ENCODE measurements at regions not wholly inside any gene's neighbourhood (a gene's known extent, or its start where the extent isn't known, plus 50 kb on each side); places are given as distances from the start of the nearest gene placed in this dataset.

- ChIA-PET CTCF (ENCODE audit: low intra/inter-chr PET ratio) (no interaction called here), POLR2A (no interaction called here)
- Histone ChIP-seq H3K9ac (ENCODE audit: insufficient read depth in 1 of 2, low read depth in 2 of 2, low read length in 2 of 2) (no peak overlapping the region), H3K4me2 (ENCODE audit: insufficient read depth, low read length) (no peak overlapping the region), H3K27me3 (ENCODE audit: control insufficient read depth in 2 of 2, insufficient read depth in 2 of 2, low read length in 2 of 2) (no peaks in the 10 kb centered on the region), H3K4me3 (no peak overlapping the region), H3K27ac (ENCODE audit: extremely low read depth, low read depth, low read length) (no peak overlapping the region), H3K79me2 (ENCODE audit: control insufficient read depth, insufficient read depth, low read length) (no peaks in the 10 kb centered on the region), H3K4me1 (replicated peaks in 1 of 2; ENCODE audit: control insufficient read depth in 2 of 2, insufficient read depth in 2 of 2, low read length in 2 of 2) (no peaks in the 10 kb centered on the region), H3K9me3 (replicated peaks; ENCODE audit: control insufficient read depth, insufficient read depth, low read depth, low read length) (no peaks in the 10 kb centered on the region), H4K20me1 (replicated peaks; ENCODE audit: control insufficient read depth, insufficient read depth, low read length) (no peaks in the 10 kb centered on the region), H2AFZ (ENCODE audit: low read depth, low read length) (no peak overlapping the region), H3K9me1 (ENCODE audit: control insufficient read depth, insufficient read depth, low read length) (no peaks in the 10 kb centered on the region), H3K36me3 (ENCODE audit: control insufficient read depth, insufficient read depth, low read length) (no peaks in the 10 kb centered on the region)
- ATAC-seq (no peak), DNase-seq (ENCODE audit: extremely low read depth in 1 of 4, low spot score in 3 of 4) (no peak), FAIRE-seq (no peak)
- intact Hi-C loops (cut with micrococcal nuclease) (no loop called here), in situ Hi-C loops (cut with MboI) (no loop called here)
- TF ChIP-seq MTA1 (IDR thresholded peaks at IDR 0.05; ENCODE audit: borderline replicate concordance) (no peak), TARDBP (IDR thresholded peaks at IDR 0.05) (no peak), KDM5B (IDR thresholded peaks at IDR 0.05; ENCODE audit: insufficient replicate concordance, low read depth, low read length) (no peak), GATAD2A (IDR thresholded peaks at IDR 0.05) (no peak), HDAC6 (IDR thresholded peaks at IDR 0.05; ENCODE audit: low read depth, low read length) (no peak), HNRNPLL (IDR thresholded peaks at IDR 0.05; ENCODE audit: low read depth, low read length, poor library complexity, severe bottlenecking) (no peak)
- TF ChIP-seq, protein P1, sequence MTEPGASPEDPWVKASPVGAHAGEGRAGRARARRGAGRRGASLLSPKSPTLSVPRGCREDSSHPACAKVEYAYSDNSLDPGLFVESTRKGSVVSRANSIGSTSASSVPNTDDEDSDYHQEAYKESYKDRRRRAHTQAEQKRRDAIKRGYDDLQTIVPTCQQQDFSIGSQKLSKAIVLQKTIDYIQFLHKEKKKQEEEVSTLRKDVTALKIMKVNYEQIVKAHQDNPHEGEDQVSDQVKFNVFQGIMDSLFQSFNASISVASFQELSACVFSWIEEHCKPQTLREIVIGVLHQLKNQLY (CRISPR knock-in tag; conservative IDR thresholded peaks at IDR 0.05): no peak
- BruUV-seq (replicated peaks): no TSS peak
Measured at GRCh38 chr2:83689402-83689801, 769.7 kb downstream of the SUCLG1 start.

DNA sequence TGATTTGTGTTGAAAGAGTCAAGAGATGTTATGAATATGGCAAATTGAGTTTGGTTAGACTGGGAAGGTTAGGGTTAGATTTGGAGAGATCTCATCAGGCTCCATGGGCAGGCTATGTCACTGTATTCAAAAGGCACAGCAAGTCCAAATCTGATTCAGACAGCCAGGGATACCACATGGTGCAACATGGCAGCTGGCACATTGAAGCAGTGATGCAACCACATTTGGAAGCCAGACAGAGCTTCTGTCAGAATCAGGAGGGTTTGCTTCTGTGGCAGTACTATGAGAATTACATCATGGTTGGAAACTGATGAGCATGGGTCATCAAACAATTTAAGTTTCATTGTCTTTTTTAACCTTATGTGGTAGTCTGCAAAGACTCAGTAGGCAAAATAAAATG, 772.2 kb downstream of the SUCLG1 start:
- Histone ChIP-seq H3K4me3 (no peak overlapping the region), H3K36me3 (ENCODE audit: control insufficient read depth, insufficient read depth, low read length) (no peaks in the 10 kb centered on the region), H3K9ac (ENCODE audit: insufficient read depth in 1 of 2, low read depth in 2 of 2, low read length in 2 of 2) (no peak overlapping the region), H3K27me3 (ENCODE audit: control insufficient read depth in 2 of 2, insufficient read depth in 2 of 2, low read length in 2 of 2) (no peaks in the 10 kb centered on the region), H3K27ac (ENCODE audit: extremely low read depth, low read depth, low read length) (no peak overlapping the region), H3K79me2 (ENCODE audit: control insufficient read depth, insufficient read depth, low read length) (no peaks in the 10 kb centered on the region), H3K4me2 (ENCODE audit: insufficient read depth, low read length) (no peak overlapping the region), H4K20me1 (replicated peaks; ENCODE audit: control insufficient read depth, insufficient read depth, low read length) (no peaks in the 10 kb centered on the region), H3K9me1 (ENCODE audit: control insufficient read depth, insufficient read depth, low read length) (no peaks in the 10 kb centered on the region), H3K9me3 (replicated peaks; ENCODE audit: control insufficient read depth, insufficient read depth, low read depth, low read length) (no peaks in the 10 kb centered on the region), H3K4me1 (replicated peaks in 1 of 2; ENCODE audit: control insufficient read depth in 2 of 2, insufficient read depth in 2 of 2, low read length in 2 of 2) (no peaks in the 10 kb centered on the region), H2AFZ (ENCODE audit: low read depth, low read length) (no peak overlapping the region)
- no peak for FAIRE-seq
- no peak for ATAC-seq
- in situ Hi-C loops (cut with MboI) (no loop called here), intact Hi-C loops (cut with micrococcal nuclease) (no loop called here)
- DNase-seq (ENCODE audit: extremely low read depth in 1 of 4, low spot score in 3 of 4): no peak
- ChIA-PET CTCF (ENCODE audit: low intra/inter-chr PET ratio) (no interaction called here), POLR2A (no interaction called here)
- TF ChIP-seq PTBP1 (IDR thresholded peaks at IDR 0.05; ENCODE audit: low read depth, low read length) (no peak), ETS1 (conservative IDR thresholded peaks at IDR 0.05; ENCODE audit: control insufficient read depth, low read depth, low read length) (no peak), MEF2D (tag; conservative IDR thresholded peaks at IDR 0.05; ENCODE audit: low read depth) (no peak), THAP7 (CRISPR knock-in tag; IDR thresholded peaks at IDR 0.05) (no peak), SLC30A9 (CRISPR knock-in tag; IDR thresholded peaks at IDR 0.05) (no peak), DPF2 (IDR thresholded peaks at IDR 0.05) (no peak), FOXJ3 (CRISPR knock-in tag; IDR thresholded peaks at IDR 0.05) (no peak), ZNF23 (CRISPR knock-in tag; IDR thresholded peaks at IDR 0.05) (no peak), PRPF4 (IDR thresholded peaks at IDR 0.05; ENCODE audit: insufficient read depth, low read depth, low read length, poor library complexity, severe bottlenecking) (no peak), HDAC1 (IDR thresholded peaks at IDR 0.05) (no peak)
- no TSS peak for BruUV-seq (replicated peaks)
